ENCODE measurements at regions not wholly inside any gene's neighbourhood (a gene's known extent, or its start where the extent isn't known, plus 50 kb on each side); places are given as distances from the start of the nearest gene placed in this dataset.

DNA sequence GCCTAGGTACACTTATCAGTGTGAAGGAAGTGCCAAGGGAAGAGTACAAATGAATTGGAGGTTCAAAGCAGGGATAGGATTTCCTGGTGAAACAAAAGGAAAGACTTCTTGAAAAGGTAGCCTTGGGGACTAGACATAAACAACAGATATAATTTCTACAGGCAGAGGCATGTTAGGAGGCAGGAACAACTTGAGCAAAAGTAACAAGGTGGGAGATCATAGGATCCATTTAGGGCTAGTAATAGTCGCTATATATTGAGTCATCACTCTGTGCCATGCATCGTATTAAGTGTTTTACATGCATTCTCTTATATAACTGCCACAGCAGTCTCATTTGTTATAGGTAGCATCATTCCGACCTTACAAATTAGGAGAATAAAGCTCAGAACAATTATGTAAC lies 98.3 kb upstream of the EOLA2 start:
- DNase-seq (ENCODE audit: low read depth) = no peak
- TF ChIP-seq, protein P1, sequence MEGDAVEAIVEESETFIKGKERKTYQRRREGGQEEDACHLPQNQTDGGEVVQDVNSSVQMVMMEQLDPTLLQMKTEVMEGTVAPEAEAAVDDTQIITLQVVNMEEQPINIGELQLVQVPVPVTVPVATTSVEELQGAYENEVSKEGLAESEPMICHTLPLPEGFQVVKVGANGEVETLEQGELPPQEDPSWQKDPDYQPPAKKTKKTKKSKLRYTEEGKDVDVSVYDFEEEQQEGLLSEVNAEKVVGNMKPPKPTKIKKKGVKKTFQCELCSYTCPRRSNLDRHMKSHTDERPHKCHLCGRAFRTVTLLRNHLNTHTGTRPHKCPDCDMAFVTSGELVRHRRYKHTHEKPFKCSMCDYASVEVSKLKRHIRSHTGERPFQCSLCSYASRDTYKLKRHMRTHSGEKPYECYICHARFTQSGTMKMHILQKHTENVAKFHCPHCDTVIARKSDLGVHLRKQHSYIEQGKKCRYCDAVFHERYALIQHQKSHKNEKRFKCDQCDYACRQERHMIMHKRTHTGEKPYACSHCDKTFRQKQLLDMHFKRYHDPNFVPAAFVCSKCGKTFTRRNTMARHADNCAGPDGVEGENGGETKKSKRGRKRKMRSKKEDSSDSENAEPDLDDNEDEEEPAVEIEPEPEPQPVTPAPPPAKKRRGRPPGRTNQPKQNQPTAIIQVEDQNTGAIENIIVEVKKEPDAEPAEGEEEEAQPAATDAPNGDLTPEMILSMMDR (IDR thresholded peaks at IDR 0.05; ENCODE audit: low read length, missing control alignments) = no peak
- no peak overlapping the region for H3K4me3 ChIP-seq (replicated peaks; ENCODE audit: low read depth, low read length)

DNA sequence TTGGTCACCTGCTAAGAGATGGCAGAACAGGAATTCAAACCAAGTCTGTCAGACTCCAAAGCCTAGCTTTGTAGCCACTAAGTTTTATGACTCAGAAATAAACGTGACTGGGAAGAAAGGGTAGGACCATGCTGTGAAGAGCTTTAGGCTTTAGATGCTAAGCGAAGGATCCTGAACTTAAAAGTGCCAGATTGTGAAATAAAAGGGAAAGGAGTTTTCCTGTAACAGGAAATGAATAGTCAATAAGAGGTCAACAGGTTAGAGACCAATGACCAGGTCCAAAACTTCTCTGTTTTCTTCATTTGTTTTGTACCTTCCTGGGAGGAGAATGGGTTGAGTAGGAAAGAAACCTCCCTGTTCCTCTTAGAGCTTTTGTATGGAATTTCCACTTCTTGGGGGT lies 98.8 kb upstream of the EOLA2 start:
- DNase-seq (ENCODE audit: low read depth) = peak; percentile 59
- no peak overlapping the region for H3K4me3 ChIP-seq (replicated peaks; ENCODE audit: low read depth, low read length)
- TF ChIP-seq, protein P1 (IDR thresholded peaks at IDR 0.05; ENCODE audit: low read length, missing control alignments) = no peak

DNA sequence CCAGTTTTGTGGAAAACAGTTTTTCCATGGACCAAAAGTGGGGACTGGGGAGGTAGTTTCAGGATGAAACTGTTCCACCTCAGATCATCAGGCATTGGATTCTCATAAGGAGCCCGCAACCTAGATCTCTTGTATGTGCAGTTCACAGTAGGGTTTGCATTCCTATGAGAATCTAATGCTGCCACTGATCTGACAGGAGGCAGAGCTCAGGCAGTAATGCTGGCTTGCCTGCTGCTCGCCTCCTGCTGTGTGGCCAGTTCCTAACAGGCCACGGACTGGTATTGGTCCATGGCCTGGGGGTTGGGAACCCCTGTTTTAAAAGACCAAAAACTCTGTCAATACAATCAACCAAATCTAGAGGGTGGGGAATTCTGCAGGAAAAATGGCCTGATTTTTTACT lies 100.0 kb upstream of the EOLA2 start:
- no peak for DNase-seq (ENCODE audit: low read depth)
- TF ChIP-seq, protein P1 (IDR thresholded peaks at IDR 0.05; ENCODE audit: low read length, missing control alignments) = no peak
- H3K4me3 ChIP-seq (replicated peaks; ENCODE audit: low read depth, low read length) = no peak overlapping the region

DNA sequence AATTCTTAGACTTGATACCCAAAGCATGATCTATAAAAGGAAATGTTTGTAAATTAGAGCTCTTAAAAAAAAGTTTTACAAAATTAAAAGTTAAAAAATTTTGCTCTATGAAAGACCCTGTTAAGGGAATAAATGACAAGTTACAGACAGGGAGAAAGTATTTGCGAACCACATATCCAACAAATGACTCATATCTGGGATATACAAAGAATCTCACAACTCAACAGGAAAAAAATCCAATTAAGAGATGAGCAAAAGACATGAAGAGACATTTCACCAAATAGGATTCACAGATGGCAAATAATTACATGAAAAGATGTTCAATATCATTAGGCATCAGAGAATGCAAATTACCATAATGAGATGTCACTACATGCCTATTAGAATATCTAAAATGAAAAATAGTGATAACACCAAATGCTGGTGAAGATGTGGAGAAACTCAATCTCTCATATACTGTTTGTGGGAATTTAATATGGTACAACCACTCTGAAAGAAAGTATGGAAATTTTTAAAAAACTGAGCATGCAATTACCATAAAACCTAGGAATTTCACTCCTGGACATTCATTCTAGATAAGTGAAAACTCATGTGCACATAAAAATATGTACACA lies 100.8 kb upstream of the EOLA2 start:
- TF ChIP-seq, protein P1 (IDR thresholded peaks at IDR 0.05; ENCODE audit: low read length, missing control alignments) = no peak
- H3K4me3 ChIP-seq (replicated peaks; ENCODE audit: low read depth, low read length) = no peak overlapping the region
- no peak for DNase-seq (ENCODE audit: low read depth)

DNA sequence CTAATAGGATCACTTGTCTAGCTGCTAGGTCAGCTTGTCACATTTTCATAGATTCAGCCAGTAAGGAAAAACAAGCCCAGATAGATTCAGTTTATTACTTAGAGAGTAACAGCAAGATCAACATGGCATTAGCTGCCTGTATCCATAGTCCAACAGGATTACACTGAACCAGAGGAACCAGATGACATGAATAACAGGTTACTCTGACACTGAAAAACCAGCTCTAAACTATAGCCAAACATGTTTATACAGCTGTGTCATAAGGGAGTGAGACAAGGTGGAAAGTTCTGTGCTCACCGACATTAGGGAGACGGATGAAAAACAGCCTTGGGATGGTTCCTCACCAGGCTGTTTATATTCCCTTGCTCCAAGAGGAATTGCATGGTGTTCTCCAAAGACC lies 102.9 kb upstream of the EOLA2 start:
- no peak overlapping the region for H3K4me3 ChIP-seq (replicated peaks; ENCODE audit: low read depth, low read length)
- TF ChIP-seq, protein P1 (IDR thresholded peaks at IDR 0.05; ENCODE audit: low read length, missing control alignments) = no peak
- no peak for DNase-seq (ENCODE audit: low read depth)

DNA sequence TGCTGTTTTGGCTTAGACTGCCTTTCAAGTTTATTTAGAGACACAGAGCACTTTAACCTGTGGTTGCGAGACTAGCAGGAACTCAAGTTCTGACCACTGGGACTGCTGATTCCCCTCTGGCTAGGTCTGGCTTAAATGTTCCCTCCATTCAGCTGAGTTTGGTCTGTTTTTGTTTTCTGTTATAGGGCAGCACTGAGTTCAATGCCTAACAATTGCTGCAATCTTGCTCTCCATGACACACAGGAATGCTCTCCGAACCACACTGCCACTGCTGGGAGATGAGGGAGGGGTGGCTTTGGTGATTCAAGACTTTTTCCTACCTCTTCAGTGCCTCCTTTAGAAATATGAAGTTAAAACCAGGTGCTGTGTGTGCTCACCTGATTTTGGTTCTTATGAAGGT lies 106.3 kb upstream of the EOLA2 start:
- H3K4me3 ChIP-seq (replicated peaks; ENCODE audit: low read depth, low read length) = no peak overlapping the region
- DNase-seq (ENCODE audit: low read depth) = peak; percentile 29
- TF ChIP-seq, protein P1 (IDR thresholded peaks at IDR 0.05; ENCODE audit: low read length, missing control alignments) = no peak

DNA sequence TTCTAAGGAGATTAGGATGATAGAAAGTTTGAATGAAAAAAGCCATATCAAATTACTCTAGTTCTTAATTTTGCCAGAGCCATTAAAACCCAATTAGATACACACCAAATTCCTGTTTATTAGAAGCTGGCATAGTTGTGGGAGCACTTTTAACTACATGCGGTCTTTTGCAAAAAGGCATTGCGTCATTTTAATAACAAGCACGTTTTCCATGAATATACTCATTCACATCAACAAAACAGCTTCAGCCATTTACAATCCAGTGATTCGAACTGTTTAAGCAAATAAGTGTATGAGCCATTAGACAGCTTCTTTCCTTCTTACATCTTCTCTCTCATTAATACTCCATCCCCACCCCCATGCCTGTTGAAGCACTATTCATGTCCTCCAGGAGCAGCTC lies 109.5 kb upstream of the EOLA2 start:
- TF ChIP-seq, protein P1 (IDR thresholded peaks at IDR 0.05; ENCODE audit: low read length, missing control alignments) = no peak
- H3K4me3 ChIP-seq (replicated peaks; ENCODE audit: low read depth, low read length) = no peak overlapping the region
- DNase-seq (ENCODE audit: low read depth) = no peak
